C1 segment of cervical spinal cord (tissue), 14 donors: ENCODE measurements at regions not wholly inside any gene's neighbourhood (a gene's known extent, or its start where the extent isn't known, plus 50 kb on each side); places are given as distances from the start of the nearest gene placed in this dataset.
A peak's percentile ranks its signal among the peaks of the same experiment; 100 is the strongest.

Experiments used
- DNase-seq, 14 donors: peaks; one replicate each; lab custom pipeline; 2025; lab: John Stamatoyannopoulos, UW

DNA sequence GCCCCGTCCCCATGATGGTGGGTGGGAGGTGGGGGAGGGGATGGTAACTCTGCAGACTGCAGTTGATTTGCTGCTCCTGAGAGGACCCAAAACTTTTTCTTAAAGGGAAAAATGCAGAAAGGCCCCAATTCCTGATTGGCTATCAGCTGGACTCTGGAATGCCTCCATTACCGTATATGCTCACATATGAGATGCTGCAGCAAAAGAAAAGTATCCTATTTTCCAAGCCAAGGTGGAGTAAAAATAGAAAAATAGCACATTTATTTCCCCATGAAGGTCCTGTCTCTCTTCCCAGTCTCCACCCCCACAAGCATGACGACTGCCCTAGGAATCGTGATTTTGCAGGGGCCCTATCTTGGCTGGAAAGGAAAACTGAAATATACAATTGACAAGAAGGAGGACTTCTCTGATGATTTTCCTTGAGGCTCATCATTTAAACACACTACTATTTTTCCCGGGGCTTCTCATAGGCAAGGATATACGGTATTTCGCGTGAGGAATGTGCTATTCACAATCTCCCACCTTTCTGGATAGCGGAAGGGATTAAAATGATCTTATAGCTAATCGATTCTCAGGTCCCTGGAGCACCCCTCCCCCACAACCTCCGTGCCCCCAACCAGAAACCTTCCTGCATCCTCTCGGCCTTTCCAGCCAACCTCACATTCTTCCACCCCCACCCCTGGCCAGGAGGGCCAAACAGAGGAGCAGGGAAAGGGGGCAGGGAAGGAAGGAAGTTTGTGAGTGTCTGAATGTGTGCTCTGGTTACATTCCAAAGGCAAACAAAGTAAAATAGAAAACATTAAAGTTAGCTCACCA lies 138.9 kb upstream of the CCND2 start:
- no peak for DNase-seq

DNA sequence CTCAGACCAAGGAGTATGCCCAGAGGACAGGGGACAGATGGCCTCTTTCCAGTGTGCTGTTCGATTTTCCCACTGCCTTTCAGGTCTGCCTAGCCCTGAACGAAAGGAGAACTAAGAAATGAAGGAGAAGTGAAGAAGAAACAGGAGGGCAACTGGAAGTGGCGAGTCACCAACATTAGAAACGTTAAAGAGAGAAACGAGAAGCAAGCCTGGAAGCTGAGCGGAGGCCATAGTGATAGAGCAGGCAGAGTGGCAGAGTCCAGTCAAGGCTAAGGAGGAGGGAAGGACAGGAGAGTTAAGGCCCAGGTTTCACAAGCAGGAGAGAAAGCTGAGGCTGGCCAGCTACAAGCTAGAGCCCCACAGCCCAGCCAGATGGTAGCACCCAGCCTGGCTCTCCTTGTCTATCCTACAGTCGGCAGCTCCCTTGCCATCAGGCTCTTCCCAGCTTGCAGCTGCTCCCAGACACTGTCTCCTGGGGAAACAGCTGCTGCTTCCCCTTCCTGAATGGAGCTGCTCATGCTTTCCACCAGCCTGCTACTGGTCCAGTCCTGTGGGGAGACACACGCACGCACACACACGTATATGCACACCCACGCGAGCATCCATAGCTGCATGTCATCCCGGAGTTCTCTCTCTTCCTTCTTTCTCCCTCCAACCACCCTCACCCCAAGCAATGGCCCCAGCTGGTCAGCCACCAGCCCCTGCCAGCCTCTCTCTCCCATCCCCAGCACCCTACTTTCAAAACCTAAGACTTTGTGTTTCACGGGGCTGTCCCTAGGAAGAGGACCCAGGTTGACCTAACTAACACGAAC lies 139.7 kb upstream of the CCND2 start:
- peak in 1 of 14 donors; percentile 6 for DNase-seq

DNA sequence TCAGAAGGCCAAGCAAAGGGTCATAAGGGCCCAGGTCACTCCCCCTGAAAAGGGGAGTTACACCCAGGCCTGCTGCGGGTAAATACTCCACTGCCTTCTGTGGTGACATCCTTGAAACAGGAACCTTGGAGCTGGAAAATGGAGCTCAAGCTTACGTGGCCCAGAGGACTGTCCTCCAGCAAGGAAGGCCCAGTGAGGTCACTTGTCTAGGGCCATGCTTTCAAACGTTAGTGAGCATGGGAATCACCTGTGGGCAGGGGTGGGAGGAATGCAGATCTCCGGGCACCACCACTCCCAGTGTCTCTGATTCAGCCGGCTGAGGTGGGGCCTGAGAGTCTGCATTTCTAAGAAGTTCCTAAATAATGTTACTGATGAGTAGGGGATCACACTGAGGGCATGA lies 140.5 kb upstream of the CCND2 start:
- DNase-seq, result no peak

DNA sequence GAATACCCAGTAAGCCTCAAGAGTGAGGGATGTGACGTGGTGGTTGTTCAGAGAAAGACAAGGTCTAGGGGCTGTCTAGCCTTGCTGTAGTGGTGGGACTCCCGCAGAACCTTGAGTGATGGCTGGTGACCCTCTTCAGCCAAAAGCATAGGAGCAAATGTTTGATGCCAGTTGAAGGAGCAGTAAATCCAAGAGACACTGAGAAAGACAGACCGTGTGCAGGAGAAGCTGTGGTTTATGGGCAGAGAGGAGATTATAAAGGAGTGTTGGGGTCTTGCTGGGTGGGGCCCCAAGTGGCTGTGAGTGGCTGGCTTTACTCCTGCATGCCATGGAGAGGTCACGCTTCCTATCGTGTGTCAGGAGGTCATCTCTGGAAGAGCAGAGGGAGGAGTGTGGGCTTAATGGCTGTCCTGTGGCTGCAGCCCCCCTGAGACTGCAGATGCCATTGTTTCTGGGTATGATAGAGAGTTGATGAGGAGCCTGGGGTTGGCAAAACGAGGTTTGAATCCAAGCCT lies 152.0 kb upstream of the CCND2 start:
- no peak for DNase-seq

DNA sequence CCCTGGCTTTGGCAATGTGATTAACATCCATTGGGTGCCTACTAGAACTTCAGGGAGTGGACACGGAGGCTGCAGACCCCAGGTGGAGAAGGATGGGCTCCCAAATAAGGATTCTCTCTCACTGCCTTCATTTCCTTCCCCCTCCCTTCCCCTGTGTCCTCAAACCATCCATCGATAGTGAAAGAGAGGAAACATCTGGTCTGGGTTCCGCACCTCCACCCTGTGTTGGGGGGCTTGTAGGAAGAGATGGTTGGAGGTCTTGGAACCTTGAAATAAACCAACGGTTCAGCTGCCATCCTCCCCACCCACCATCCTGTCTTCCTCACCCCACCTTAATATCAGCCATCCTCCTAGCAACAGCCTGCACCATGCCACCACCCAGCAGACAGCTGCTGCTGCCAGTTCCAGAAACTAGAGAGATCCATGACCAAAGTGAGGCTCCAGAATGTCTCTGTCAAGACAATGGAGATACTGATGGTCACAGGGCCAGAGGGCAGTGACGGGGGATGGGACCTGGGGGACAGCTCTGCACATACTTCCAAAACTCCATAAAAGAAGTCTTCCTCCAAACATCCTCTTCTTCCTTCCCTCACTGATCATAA lies 153.1 kb upstream of the CCND2 start:
- no peak for DNase-seq

DNA sequence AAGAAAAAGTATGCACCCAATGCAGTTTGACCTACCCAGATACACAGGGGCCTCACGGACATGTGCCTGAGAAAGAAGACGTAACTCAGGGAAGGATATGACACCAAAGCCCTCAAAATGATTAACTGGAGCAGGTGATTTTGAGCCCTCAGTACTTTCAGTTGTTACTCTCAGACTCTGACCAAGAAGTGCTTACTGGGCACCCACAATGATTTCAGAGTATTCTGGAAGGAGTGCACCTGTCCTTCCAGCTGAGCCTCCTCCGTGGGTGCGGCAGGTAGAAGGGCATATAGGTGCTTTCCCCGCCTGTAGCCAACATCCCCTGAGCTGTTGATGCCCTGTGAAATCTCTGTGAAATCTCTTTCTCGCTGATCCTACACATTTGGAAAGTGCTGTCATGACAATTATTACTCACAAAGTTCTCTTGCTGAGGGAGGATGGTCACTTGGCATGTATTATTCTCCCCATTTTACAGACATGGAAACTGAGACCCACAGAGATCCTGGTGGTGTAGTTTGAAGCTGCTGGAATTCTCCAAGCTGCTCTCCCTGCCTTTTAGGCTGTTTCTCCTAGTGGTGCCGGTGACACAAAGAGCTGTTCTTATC lies 154.3 kb upstream of the CCND2 start:
- DNase-seq, result no peak

DNA sequence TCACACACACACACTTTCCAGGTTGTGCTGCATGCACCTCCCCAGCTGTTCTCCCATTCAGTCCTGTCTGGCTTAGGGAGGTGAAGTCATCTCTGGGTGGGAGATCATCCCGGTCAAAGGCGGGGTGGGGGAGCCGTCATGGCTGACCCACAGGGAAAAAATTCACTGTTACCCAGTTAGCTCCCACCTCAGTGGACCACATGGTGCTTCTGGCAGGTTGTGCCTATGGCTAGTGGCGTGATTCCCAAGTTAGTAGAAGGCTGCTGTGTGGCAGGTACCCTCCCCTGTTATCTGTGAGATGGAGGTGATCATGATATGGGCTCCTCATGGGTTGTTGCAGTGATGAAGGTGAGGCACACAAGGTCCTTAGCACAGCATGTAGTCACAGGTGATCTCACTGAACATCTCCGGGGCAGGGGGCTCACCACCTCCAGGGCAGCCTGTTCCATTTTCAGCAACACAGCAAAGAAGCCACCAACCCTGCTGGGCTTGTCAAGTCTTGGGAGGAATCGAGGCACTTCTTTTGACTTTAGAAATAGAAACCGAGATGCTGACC lies 154.9 kb upstream of the CCND2 start:
- no peak for DNase-seq

DNA sequence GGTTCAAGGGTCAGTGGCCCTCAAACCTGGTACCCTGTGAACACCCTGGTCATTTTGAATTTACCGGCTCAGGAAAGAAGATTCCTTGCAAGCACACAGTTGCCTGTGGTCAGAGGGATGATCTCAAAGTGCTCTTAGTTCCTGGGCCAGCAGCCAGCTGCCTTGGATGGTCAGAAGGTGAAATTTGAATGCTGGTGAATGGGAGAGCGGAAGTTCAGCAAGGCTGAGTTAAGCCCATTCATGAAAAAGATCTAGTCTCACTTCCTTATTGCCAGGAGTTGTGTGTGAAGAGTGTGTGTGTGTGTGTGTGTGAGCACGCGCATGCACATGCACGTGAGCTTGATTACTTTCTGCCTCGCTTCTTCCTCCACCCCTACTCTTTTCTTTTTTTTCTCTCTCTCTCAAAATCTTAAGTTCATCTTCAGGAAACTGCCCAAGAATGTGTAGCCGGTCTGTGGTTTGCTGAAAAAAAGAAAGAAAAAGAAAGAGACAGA lies 155.5 kb upstream of the CCND2 start:
- DNase-seq, result peak in 7 of 14 donors; percentile 10 to 41 (median 29)

DNA sequence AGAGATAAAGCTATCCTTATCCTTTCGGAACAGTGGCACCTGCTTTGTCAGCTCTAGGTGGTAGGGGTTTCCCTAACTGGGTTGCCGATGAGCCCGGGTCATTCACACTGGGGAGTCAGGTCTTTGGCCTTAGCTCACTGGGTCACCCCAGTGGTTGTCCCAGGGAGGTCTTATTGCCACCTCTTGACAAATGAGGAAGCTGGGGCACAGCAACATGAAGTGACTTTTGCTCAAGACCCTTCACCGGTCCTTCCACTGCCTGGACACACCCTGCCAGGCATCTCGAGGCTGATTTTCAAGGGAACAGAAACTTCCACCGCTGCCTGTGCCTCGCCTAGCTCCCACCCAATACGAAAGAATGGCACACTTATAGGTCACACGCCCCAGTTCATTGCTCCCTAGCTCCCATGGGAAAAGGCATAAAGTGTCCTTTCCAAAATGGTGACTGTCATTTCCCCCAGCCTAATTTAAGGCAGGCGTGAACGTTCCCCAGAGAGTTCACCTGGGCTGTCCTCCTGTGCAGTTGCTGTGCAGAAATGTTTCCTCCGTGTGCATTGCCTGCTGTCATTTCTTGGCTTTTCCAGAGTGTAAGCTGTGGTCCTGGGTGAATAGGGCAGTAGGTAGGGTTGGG lies 156.1 kb upstream of the CCND2 start:
- DNase-seq, result no peak

DNA sequence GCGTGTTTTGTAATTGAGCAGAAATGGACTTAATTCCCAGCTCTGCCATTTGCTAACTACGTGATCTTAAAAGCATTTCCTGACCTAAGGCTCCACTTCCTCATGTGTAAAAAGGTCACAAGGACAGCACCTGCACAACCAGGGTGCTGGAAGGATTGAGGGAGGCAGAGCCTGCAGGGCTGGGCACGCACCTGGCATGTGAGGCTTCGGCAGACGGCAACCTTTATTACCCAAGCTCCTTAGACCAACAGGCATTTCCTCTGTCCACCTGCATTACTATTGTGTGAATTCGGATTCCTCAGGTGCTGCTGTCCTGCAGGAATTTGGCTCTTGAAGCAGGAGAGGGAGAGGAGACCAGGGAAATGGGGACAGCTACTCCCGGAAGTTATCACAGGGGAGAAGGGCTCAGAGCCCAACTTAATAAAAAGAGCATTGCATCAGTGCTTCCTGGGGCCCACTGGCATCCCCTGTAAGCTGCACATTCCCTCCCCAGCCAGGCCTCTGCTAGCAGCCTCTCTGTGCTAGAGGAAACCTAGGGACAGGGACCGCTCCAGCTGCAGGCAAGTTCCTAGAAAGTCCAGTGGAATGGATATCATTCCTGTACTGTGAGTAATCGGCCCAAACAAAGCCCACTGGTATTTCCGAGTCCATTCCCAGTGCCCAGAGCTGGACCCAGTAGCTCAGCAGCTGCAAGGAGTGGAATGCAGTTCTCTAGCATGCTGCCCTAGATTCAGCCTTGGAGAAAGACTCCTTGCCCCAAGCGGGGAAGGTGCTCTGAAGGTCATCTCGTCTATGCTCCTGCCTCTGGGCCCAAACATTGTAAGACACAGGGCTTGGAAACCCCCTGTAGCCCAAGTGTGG lies 157.1 kb upstream of the CCND2 start:
- no peak for DNase-seq

DNA sequence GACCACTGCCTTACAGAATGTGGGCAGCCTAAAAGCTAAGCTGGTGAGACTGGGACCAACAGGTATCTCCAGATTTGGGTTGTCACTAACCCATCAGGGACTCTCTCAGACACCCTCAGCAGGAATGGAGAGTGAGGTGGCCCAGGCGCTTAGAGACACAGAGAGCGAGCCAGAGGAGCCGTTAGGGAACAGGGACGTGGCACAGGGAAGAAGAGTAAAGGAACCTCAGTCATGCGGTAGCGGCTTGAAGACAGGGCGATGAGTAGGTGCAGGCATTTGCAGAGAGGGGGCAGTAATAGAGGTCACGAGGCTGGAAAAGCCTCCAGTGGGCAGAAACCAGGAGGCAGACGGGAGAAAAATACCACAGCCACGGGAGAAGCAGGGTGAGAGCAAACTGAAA lies 158.0 kb upstream of the CCND2 start:
- DNase-seq, result no peak

DNA sequence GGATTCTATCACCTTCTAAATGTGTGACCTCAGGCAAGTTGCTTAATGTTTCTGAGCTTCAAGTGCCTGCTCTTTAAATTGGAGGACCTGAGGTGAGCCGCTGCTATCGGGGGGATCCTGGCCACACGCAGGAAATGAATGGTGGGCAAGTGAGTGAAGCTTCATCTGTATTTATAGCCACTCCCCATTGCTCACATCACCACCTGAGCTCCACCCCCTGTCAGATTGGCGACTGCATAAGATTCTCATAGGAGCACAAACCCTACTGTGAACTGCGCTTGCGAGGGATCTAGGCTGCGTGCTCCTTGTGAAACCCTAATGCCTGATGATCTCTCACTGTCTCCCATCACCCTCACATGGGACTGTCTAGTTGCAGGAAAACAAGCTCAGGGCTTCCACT lies 158.6 kb upstream of the CCND2 start:
- DNase-seq, result no peak

DNA sequence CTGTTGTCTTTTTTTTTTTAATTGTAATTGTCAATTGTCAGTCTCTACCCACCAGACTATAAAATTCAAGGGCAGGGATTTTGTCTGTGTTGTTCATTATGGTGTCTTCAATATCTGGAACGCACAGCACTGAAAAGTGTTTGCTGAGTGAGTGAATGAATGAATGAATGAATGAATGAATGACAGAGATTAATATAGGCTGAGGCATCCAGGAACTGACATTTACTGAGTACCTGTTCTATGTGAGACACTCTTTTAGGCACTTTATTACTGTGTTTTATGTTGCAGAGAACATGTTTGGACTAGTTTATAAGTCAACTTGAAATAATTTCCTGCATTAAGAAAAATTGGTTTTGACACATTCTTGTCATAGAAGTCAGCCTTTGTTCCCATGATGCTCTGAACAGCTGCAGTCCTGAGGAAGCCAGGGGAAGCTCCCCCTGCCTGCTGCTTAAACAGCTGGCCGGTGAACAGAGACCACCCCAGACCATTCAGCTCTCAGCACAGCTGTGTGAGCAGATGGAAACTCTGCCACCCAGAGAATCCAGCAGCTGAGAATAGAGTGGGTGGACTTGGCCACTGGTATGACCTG lies 160.7 kb upstream of the CCND2 start:
- no peak for DNase-seq

DNA sequence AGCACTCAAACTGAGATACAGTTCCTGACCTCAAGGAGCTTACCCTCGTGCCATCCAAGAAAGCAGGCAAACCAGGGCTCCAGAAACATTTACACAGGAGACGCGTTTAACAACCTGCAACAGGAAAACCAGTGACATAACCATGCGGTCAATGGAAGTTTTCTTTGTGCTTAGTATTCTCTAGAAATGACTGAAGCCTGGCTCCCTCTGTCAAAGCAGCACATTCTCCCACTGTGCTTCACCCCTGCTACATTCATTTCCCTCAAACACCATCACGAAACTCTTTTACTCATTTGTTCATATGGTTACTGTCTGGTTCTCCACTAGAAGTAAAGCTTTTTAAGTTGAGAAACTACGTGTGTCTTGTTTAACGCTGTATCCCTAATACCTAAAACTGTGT lies 161.3 kb upstream of the CCND2 start:
- DNase-seq, result no peak

DNA sequence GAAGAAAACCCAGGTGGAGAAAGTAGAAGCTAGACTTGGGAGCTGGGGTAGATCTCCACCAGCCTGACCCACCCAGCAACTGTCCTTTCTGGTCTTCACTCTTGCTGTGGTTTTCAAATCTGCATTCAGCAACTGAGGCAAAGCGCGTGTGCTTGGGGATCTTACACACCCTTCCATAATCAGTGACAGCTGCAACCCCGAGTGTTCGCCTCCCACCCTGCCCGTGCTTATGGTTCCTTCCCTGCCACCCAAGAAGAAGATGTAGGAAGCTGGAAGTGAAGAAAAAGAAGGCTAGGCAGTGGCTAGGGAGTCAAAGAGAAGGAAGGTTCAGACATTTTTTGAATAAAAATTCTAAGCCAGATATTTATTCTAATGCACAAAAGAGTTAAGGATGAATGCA lies 162.6 kb upstream of the CCND2 start:
- DNase-seq, result no peak

DNA sequence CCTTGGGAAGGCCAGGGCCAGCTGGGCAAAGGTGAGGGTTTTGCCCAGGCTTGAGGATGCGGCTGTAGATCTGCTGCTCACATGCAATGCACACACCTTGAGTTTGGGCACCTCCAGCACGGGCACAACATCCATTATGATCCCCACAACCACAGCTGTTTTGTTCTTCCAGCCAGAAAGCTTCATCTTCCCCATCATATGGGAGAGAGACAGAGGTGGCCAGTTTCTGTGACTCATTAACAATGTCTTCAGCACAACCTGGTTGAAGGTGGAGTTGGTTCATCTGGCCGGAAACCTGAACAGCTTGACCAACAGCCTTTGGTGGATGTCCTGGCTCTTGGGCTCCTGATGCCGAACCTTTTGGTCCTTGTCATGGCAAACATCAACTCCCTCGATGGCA lies 163.7 kb upstream of the CCND2 start:
- DNase-seq, result no peak

DNA sequence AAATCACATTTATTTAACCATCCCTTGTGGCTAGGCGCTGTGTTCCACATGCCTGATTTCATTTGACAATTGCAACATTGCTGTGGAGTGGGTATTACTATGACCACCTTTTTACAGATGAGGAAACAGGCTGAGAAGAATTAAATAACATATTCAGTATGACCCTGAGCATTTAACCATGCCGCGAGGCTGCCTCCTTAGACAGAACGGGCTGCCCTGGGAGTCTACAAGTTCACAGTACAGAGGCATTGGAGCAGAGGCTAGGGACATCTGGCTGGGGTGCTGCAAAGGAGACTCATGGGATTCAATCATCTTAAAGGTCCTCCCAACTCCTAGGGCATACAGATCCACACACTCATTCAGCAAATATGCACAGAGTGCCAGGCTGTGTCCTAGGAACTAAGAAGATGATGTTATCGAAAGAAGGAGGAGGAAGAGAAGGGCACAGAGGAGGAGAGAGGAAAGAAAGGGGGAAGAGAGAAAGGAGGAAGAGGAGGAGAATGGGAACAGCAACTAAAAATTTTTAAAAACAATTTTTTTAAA lies 164.7 kb upstream of the CCND2 start:
- DNase-seq, result no peak

DNA sequence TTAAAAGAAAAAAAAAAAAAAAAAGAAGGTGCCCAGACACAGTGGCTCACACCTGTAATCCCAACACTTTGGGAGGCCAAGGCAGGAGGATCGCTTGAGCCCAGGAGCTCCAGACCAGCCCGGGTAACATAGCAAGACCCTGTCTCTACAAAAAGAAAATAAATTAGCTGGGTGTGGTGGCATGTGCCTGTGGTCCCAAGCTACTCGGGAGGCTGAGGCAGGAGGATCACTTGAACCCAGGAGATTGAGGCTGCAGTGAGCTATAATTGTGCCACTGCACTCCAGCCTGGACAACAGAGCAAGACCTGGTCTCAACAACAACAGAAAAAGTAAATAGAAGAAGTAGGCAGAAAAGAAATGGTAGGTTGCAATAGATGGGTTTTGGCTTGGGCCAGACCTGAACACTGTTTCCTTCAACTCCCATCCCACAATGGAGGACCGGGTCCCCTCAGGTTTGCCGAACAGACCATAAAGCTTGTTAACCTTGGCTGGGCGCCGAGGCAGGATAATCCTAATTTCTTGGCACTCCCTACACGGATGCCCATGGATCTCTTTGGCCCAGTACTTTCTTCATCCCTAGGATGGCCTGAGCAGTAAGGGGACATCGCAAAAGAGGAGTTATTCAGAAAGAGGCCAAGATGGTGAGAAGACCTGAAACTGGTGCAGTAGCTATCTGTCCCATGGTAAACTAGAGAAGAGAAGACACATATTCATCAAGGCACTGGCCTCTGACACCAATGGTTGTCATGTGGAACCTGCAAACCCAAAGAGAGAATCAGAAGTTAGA lies 165.5 kb upstream of the CCND2 start:
- no peak for DNase-seq
